DMS53 treated with DMSO at 0.1 percent for 48 hours (cell line): ENCODE measurements at regions not wholly inside any gene's neighbourhood (a gene's known extent, or its start where the extent isn't known, plus 50 kb on each side); places are given as distances from the start of the nearest gene placed in this dataset.
"Not testable (repeated sequence)": the region's sequence is repeated elsewhere in the genome, so short reads cannot be mapped to it uniquely, and the experiment has no call there.

Experiments
- DNase-seq: peaks from one replicate; lab custom pipeline; 2025; ENCODE audit not compliant: unreplicated experiment; lab: John Stamatoyannopoulos, UW

DNA sequence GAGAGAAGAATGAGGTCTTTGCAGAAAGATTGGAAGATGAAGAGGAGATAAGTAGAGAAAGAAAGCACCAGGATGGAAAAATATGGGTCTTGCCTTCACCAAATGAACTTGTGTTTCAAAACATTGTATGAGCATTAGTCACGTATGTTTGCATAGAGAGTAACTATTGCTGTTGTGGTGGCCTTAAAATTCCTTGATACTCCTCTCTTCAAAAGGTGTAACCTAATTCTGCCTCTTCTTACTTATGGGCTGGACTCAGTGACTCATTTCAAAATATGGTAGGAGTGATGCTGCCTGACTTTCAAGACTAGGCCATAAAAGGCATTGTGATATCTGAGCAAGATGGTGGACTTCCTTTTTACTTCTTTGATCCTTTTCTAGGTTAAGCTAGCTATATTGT is 228.7 kb upstream of the ZNF385D start:
- no peak for DNase-seq

DNA sequence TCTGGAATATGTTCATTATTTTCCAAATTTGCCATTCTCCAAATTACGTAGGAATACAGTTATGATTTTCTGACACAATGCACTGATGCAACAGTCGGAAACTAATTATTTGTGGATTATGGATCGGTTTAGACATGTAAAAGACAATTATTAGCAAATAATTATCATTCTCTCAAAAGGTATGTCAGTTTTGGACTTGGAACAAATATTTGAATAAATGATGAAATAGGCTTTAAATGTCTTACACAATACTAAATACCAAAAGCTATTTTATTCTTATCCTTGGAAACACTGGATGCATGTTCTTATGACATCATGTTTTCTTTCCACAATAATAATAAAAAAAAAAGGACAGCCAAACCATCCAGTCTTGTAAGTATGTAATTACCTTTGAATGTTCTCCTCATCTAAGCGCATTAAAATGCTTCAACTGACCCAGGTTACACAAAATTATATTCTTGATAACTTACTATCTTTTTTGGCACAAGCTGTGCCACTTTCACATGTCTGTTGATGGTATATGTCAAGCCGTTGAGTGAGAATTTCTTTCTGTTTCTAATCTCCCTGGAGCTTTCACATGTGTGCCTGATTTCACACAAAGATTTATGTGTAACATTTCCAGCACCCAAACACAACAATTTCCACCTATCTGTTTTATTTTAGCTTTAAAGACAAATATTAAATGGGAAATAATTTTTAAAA is 238.5 kb upstream of the ZNF385D start:
- DNase-seq, result no peak

DNA sequence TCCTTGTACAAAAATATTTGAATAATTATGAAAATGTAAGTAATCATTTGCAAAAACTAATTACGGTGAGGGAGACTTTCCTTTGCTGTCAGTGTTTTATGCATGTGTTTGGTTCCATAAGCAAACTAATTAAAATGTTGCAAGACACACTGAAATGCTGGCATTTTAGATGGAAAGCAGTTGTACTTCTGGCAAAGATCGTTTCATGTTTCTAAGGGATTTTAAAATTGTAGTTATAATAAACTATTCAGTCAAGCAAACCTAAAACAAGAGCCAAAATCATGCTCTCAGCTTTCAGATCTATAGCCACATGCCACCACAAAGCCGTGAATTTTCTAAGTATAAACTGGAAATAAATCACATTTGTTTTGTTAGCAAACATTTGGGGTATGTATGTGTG is 240.1 kb upstream of the ZNF385D start:
- DNase-seq, result no peak

DNA sequence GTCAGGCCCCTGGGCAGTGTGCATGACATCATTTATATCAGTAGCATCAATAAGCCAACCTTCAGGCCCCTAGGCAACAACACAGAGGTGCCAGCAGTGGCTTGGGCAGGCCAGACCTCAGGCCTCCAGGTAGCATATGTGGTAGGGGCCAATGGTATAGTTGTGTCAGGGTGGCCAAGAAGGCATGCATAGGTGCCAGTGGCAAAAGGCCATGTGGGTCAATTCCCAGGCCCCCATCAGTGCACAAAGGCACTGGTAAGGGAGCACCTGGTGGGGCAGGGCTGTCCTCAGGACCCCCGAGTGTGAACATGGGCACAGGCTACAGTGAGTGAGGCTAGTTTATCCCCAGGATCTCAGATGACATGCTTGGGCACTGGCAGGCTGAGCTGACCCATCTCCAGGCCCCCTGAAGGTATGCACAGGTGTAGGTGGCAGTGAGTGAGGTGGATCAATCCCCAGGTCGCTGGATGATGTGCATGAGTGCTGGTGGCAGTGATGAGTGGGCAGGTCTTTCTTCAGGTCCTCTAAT is 244.1 kb upstream of the ZNF385D start:
- no peak for DNase-seq

DNA sequence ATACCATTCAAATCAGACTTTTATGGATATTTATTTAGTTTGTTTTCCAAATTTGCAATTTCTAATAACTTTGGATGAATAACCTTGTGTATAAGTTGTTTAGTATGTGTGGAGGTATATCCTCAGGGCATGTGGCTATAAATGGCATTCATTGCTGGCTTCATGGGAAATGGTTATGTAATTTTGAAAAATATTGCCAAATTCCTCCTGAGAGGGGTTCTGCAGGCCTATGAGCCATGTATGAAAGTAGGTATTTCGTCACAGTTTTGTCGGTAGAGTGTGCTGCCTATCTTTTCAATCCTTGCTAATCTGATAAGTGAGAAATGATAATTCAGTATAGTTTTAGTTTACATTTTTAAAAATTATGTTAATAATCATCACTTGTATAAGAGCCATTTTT is 256.4 kb upstream of the ZNF385D start:
- DNase-seq, result no peak

DNA sequence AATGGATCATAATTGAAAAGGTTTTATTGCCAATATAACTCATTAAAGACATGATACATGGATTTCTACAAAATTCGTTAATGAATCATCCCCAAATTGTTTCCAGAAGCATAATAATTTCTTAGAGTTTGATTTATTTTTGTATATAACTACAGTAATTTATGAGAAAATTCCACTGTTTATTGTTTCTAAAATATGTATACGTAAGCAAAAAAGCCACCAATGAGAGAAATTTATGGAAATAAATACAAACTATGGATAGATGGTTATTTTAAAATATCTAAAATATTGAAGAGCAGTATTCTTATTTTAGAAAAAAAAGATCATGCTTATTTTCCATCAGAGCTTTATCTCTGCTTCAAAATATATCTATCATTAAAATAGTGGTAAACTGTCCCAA is 260.0 kb upstream of the ZNF385D start:
- DNase-seq, result no peak

DNA sequence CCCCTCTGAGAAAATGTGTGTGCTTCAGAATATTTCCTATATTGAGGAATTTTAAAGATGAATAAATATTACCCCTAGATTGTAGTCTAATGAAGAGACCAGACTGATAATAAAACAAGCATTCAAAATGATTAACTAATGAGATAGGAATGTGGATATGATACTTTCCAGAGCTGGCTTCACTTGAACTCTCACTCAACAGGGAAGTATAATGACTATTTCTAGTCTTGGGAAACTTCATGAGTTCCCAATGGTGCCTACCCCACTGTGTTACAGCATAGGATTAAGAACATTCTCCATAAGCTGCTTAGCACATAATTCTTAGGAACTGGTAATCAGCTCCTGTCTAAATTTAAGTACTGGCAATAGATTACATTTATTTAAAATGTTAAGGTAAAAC is 261.5 kb upstream of the ZNF385D start:
- no peak for DNase-seq

DNA sequence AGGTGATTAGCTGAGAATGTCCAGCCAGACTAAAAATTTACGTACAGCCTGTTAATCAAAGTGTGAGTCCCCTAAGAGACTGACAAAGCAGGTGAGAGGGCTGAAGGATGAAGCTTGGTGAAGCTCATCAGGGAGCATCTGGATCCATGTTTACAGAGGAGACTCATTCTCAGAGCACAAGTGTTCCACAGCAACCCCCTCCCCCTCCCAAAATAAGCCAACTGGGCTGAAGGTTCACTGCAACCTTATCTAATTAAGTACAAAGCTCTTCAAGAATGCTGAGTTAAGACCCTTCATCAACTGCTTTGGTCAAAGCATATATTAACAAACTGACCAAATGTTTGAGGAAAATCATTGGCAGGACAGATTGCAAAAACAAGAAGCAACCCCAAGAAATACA is 262.6 kb upstream of the ZNF385D start:
- no peak for DNase-seq

DNA sequence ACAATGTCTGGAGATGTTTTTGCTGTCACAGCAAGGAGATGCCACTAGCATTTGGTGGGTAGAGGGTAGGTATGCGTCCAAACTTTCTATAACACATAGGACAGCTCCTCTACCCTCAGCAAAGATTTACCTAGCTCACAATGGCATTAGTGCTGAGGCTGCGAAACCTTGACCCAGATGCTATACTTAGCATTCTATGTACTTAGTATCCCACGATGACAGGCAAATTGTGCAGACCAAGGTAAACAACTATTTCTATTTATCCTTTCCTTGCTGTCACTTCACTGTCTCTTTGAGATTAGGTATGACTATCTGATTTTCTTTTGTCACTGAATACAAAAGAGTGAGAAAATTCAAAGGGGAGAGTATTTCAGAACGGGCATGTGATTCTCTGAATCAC is 265.2 kb upstream of the ZNF385D start:
- DNase-seq, result no peak

DNA sequence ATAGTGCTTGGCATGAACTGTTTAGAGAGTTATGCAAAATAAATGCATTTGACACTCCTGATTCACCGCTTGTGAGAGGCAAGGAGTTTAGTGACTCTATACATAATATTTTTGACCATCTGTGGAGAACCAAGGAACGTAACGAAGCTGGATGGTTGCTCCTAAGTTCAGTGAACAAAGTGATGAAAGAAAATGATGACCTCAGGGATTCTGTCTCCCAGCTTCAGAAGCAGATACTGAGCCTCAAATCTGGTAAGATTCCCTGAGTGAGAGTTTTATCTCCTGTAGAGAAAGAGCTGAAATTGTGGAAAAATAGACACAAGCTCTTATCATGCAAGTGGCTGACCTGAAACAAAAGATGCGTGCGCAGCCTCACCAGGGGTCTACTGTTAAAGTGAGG is 273.6 kb upstream of the ZNF385D start:
- not testable (repeated sequence) for DNase-seq

DNA sequence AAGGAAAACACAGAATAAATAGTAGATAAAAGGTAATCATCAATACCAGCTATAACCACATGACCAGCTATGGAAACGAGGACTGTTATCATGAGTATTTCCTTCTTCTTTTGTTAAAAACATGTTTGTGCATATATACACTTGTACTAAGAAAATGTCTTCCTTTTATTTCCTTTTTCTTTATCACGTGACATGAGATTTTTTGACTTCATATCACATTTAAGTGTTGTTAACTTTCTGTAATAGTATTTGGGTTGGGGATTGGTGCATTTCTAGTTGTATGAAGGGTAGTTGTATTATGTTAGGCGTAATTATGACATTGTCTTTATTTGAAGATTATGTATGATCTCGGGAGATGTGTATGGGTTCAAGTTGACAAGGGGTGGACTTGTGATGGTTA is 278.5 kb upstream of the ZNF385D start:
- DNase-seq, result no peak

DNA sequence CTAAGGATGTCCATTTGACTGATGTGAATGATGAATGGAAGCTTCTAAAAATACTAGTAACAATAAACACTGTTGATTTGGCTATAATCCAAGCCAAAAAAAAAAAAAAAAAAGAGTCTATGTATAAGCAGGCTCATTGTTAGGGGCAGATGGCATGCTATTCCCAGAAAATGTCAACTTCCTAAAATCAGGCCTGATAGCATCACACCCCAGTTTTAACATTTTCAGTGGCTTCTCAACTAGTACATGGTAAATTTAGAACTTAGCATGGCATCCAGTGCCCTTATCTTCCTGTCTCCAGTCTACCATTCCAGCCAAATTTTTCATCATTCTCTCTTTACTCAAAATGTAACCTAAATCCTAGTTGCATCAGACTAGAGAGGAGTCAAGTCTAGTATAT is 288.2 kb upstream of the ZNF385D start:
- no peak for DNase-seq

DNA sequence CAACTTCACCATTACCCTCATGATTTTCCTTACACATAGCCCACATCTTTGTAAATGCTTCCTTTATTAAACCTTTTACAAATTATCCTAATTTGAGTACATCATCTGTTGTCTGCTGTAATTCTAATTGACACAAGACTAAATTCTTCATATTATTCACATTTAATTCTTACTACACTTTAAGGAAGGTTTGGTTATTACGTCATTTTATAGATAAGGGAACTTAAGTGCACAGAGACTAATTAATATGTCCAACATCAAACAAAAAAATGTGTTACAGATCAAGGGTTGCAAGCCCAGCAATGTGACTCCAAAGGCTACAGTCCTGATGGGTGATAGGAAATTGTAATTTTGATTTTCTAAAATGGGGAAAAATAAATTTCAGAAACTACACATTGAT is 289.1 kb upstream of the ZNF385D start:
- DNase-seq, result no peak

DNA sequence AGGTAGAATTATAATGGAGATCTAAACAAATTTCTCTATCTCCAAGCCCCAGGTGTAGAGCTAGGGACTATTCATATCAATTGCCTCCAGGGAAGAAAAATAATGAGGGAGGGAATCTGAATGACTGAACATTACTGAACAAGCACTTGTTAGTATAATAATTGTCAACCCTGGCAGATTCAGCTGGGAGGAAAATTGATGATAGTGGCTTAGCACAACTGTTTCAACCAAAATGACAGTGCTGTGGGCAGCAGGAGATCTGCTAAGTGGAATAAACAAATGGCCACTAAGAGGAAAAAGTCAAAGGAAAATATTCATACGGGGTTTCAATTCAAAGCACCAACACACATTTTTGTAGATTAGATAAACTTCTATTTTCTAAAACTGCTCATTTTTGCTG is 294.9 kb upstream of the ZNF385D start:
- no peak for DNase-seq

DNA sequence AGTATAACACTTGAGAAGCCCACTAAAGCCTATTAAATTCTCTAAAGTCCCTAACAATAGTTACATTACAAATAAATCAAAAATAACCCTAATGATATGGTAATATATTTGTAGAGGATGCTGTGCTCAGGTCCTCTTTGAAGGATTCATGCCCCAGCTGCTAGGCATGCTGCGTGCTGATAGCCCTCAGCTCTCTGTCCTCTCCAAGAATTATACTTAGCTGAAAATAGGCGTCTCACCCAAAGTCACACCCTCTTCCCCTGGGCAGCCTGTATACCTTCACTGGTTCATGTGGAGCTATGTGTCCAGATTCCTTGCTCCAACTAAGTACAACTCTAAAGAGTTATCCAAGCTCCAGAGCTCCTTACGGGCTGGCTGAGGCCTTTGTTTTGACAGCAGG is 312.5 kb upstream of the ZNF385D start:
- DNase-seq, result no peak

DNA sequence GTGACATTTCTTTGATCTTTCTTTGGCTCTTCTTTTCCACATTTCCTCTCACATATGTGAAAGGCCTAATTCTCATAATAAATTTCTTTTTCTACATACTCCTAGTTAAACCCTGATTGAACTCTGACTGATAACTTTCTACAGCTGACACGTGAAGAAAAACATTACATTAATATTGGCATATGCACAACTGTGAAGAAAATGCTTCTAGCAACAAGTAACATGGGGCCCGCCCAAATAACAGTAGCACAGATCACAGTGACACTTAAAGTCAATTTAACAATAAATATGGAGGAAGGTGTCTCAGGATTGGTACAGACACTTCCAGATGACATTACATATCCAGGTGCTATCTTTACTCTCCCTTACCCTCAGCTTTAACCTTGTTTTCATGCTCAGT is 317.6 kb upstream of the ZNF385D start:
- no peak for DNase-seq

DNA sequence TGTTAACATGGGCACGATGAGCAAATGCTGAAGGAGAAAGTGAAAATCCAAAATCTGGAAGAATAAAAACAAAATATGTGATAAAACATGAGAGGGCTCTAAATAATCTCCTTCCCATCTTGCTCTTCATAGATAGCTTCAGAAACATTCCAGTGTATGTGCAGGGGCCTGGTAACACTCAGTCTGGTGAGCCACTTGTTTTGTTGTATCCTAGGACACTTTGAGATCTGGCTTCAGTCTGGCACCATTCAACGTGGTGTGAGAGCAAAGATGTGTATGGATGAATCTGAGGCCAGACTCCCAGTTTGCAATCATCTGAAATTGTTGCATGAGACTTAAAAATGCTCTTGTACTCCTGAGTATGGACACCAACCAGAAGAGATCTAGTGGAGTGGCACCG is 337.2 kb upstream of the ZNF385D start:
- no peak for DNase-seq

DNA sequence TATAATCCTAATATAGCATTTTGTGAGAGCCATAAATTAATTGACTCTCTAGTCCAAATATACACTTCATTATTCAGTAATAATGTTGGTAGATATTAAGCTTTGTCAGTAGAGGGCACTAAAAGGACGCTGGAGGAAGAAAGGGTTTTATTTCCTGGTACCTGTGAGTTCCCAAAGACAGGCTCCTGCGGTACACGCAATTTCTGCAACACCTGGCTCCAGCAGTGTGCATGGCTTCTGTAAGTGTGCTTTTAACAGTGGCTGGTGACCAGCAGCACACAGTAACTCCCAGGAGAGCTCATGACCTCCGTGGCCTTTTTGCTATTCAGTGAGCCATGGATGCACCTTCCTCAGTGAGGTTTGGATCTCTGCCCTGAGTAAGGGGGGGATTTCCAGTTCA is 338.3 kb upstream of the ZNF385D start:
- peak; percentile 49 for DNase-seq

DNA sequence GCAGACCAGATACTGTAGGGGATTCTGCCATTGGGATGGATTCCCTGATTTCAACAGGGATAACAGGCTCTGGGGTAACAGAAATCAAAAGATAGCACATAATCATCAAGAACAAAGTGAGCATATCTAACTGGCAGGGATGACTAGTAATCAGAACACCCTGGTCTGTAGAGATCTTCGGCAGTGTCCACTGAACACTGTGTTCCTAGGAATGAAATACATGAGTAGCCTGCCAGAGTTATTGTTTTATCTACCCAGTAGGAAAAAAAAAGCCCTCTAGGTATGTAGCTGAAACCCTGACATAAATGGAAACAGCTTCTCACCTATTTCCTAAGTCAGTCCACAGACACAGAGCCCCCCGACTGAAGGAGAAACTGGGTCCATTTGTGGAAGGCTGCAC is 340.3 kb upstream of the ZNF385D start:
- DNase-seq, result no peak

DNA sequence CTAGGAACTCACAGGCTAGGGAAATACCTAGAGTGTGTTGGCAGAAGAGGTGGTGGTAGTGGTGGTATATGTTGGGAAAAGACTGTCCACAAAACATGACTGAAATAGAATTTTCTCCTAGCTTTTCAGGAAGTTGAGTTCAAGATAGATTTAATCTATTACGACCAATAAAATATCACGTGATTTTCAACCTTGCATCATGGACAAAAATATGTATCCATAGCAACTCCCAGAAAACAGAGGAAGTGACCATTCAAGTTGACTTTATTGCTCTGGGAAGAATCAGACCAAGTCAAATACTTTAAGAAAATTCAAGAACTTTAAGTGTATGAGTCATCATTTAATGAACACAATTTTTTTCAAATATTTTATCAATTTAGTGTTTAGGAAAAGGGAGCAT is 347.0 kb upstream of the ZNF385D start:
- no peak for DNase-seq

DNA sequence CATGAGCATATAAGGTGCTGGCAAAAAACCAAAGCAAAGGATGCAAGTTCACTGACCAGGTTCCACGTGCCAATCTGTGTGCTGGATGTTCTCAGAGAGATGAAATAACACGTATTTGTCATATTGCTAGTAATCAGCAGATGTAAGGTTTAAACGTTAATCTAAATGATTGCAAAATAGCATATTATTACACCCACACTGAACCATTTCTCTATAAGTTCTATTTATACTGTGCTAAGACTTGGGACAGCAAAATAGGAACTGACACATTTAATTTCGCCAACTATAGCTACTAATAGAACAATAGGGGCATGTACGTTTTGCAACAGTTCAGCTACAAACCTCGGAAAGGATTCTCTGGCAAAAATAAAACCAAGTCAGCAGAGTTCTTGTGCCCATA is 350.3 kb upstream of the ZNF385D start:
- DNase-seq, result no peak

DNA sequence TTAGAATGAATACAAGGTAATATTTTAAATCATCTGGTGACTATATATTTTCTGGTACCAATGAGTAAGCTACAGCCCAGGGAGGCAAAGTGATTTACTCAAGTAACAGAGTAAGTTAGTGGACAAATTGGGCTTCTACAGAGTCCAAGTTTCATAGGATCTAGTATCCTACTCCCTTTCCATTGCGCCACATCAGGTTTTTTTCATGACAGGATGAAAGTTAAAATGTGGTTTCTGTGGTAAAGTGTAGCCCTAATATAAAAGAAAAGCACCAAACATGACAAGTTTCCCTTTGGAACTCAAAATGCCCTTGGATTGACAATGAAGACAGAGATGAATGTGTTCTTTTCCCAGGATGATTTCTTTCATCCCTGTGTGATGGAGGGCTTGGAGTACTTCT is 350.8 kb upstream of the ZNF385D start:
- DNase-seq, result no peak

DNA sequence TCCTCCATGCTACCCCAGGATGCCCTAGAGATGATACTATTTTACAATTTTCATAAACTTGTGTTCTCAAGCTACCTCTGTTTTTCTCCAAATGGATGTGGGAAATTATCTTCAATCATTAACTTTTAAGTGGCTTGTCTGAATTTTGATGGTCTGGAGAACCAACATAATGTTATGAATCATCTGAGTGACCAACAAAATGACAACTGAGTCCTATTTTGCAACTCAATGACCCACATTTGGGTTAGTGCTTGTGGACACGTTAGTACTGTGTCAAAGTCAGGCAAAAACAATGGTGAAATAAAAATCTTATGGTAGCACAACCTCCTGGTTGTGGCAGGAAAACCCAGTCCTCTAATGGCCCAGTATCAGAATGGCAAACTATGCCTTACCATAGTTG is 352.4 kb upstream of the ZNF385D start:
- no peak for DNase-seq
